Uterus (tissue), 3 donors: ENCODE measurements at regions not wholly inside any gene's neighbourhood (a gene's known extent, or its start where the extent isn't known, plus 50 kb on each side); places are given as distances from the start of the nearest gene placed in this dataset.

ENCODE experiments used
- DNase-seq, 2 donors: peaks; one replicate each; pipeline ENCODE4 v3.0.0-alpha.2; 2019 to 2020
- H3K27ac ChIP-seq, 2 donors: fragments of 200-600 bp; sonication (generic); 1 replicate in 1 of 2; 2 replicates in 1 of 2; pipeline ENCODE4 v1.5.1; 2016 to 2018
- H3K27me3 ChIP-seq, 2 donors: fragments of 200-600 bp; sonication (generic); one replicate each; pipeline ENCODE4 v1.5.1; 2018 to 2019; ENCODE audit warnings: control low read depth in 1 of 2
- H3K36me3 ChIP-seq, 2 donors: fragments of 200-600 bp; sonication (generic); one replicate each; pipeline ENCODE4 v1.5.1; 2019; ENCODE audit warnings: control low read depth in 1 of 2
- H3K4me1 ChIP-seq, 2 donors: fragments of 200-600 bp; sonication (generic); one replicate each; pipeline ENCODE4 v1.5.1; 2018 to 2019; ENCODE audit warnings: control low read depth in 1 of 2
- H3K4me3 ChIP-seq, 2 donors: fragments of 200-600 bp; sonication (generic); 1 replicate in 1 of 2; 2 replicates in 1 of 2; pipeline ENCODE4 v1.5.1; 2018 to 2019; ENCODE audit warnings: mild to moderate bottlenecking in 1 of 2
- H3K9me3 ChIP-seq, 2 donors: fragments of 200-600 bp; sonication (generic); one replicate each; pipeline ENCODE4 v1.5.1; 2019; ENCODE audit warnings: control low read depth in 1 of 2
- POLR2A ChIP-seq, 2 donors: fragments of 450-650 bp; IDR thresholded peaks; one replicate each; pipeline ENCODE4 v1.6.1; 2016; ENCODE audit warnings: antibody characterized with exemption in 2 of 2, mild to moderate bottlenecking in 1 of 2, moderate library complexity in 1 of 2
- intact Hi-C: fragments of 100-400 bp; cut with DNase I; formaldehyde crosslinking; loops from one replicate; pipeline ENCODE4 v1.15.1; 2023; ENCODE audit warnings: low total_unique reads
- TF ChIP-seq, protein P1 (sequence below), 4 experiments: fragments of 200-600 bp in 2 of 4; fragments of 450-650 bp in 2 of 4; sonication (generic) in 2 of 4; IDR thresholded peaks; one replicate each; pipeline ENCODE4 v1.5.1; 2016 to 2019; ENCODE audit warnings: antibody characterized with exemption in 4 of 4, mild to moderate bottlenecking in 2 of 4, moderate library complexity in 1 of 4
- donor health status: DM: yes; HTN: yes; CAD: no.

DNA sequence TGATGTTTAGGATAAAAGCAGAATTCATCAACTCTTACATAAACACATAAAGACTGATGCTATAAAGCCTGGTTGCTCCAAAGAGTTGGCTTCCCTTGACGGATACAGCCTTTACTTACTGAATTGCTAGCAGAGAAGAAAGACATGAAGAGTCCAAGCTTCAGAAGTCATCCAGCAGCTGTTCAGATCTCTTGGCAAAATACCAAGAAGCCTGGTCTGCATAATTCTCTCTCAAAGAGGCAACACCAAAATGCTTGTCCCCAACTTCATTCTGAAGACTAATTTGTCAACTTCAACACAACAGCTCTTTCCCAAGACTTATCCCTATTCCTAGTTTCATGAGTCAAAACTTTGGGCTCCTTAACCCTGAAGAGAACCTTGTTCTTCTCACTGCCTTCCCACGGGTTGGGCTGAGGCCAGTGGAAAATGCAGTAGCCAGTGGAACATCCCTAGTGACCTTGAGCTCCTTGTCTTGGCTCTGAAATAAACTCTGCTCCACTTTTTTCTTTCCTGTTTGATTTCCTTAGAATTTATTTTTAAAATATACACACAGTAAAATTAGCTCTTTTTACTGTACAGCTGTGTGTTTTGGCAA, 119.2 kb upstream of the THBS1 start:
- TF ChIP-seq, protein P1, sequence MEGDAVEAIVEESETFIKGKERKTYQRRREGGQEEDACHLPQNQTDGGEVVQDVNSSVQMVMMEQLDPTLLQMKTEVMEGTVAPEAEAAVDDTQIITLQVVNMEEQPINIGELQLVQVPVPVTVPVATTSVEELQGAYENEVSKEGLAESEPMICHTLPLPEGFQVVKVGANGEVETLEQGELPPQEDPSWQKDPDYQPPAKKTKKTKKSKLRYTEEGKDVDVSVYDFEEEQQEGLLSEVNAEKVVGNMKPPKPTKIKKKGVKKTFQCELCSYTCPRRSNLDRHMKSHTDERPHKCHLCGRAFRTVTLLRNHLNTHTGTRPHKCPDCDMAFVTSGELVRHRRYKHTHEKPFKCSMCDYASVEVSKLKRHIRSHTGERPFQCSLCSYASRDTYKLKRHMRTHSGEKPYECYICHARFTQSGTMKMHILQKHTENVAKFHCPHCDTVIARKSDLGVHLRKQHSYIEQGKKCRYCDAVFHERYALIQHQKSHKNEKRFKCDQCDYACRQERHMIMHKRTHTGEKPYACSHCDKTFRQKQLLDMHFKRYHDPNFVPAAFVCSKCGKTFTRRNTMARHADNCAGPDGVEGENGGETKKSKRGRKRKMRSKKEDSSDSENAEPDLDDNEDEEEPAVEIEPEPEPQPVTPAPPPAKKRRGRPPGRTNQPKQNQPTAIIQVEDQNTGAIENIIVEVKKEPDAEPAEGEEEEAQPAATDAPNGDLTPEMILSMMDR (IDR thresholded peaks at IDR 0.05): no peak
- TF ChIP-seq POLR2A (IDR thresholded peaks at IDR 0.05): no peak
- Histone ChIP-seq H3K4me1 (no peaks in the 10 kb centered on the region), H3K27me3 (no peaks in the 10 kb centered on the region), H3K36me3 (no peaks in the 10 kb centered on the region), H3K27ac (peak overlapping the region; percentile 19 to 33), H3K4me3 (no peak overlapping the region), H3K9me3 (no peaks in the 10 kb centered on the region)
- peak; percentile 45 to 78 for DNase-seq
- intact Hi-C loops: no loop called here

DNA sequence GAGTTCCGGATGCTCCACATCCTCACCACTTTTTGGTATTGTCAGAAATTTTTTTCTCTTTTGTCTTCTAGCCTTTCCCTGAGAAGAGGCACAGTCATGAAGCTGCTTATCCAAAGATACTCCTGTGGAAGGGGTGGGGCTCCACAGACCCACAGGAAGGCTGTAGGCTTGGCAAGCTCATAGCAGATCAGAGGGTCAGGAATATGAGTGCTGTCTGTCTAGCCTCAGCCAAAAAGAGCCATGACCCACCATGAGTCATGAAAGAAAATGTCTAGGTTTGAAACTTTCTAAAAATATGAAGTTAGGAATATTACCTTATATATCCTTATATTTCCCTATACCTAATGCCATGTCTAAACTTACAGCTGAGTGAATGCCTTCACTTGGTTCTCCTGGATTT, 118.2 kb upstream of the THBS1 start:
- no peaks in the 10 kb centered on the region for H3K27me3 ChIP-seq
- no peak overlapping the region for H3K4me3 ChIP-seq
- H3K27ac ChIP-seq: peak overlapping the region in 1 of 2 donors; percentile 10
- TF ChIP-seq, protein P1 (IDR thresholded peaks at IDR 0.05): no peak
- no peak for TF ChIP-seq POLR2A (IDR thresholded peaks at IDR 0.05)
- DNase-seq: no peak
- no peaks in the 10 kb centered on the region for H3K4me1 ChIP-seq
- intact Hi-C loops: no loop called here
- no peaks in the 10 kb centered on the region for H3K9me3 ChIP-seq
- H3K36me3 ChIP-seq: no peaks in the 10 kb centered on the region

DNA sequence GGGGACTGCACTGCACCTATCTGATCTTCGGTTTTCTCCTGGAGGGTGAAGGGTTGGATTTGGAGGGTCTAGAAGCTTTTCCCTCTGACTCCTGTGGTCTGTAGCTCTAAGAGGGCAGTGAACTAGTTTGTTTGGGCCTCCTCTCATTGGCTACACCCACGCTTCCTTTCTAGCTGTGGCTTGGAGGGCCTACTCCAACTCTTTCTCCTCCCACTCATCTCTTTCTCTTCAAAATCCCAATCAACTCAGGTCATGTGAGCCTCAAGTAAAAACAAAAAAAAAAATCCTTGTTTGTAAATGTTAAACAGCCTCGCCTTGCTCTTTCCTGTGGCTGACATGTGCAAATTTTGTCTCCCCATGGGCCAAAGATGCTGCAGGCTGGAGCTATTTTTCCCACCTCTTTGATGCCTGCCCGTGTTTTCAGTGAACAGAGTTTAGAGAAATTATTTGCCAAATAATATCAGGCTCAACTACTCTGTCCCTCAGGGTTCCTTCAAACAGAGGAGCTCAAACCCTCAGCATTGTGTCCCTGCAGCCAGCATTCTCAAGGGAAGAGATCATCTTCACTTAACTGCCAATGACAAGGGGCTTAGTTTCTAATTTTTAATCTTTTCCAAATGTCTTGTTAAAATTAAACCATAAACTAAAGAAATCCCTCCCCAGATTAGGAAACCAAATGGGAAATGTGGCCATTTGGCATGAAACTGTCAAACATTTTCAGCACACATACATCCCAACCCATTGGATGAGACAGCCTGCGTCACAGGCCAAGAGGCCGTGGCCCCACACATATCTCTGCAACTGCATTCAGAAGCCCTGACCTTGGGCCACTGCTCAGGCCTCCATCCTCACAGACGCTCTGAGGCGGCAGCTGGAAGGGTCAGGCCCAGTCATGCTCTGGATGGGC, 114.8 kb upstream of the THBS1 start:
- Histone ChIP-seq H3K27me3 (no peaks in the 10 kb centered on the region), H3K36me3 (no peaks in the 10 kb centered on the region), H3K27ac (peak overlapping the region; percentile 72 to 74), H3K4me3 (no peak overlapping the region), H3K9me3 (no peaks in the 10 kb centered on the region), H3K4me1 (no peaks in the 10 kb centered on the region)
- intact Hi-C loops: no loop called here
- DNase-seq: peak; percentile 84 to 86
- TF ChIP-seq, protein P1 (IDR thresholded peaks at IDR 0.05): no peak

DNA sequence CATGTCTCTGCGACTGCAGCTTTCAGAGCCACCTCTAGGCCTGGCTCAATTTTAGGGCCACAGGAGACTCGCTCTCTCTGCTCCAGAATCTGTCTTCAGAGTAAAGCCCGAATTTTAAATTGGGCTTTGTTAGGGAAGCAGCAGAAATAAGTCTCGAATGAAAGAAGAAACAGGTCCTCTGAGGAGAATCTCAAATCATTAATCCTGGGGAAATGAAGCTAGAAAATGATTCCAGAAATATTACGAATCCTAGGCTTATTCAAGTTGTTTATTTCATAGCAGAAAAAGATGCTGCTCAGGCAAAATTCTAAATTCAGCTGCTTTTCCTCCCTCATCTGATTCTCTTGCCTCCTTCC, 114.2 kb upstream of the THBS1 start:
- H3K27me3 ChIP-seq: no peaks in the 10 kb centered on the region
- intact Hi-C loops: no loop called here
- no peak for DNase-seq
- no peaks in the 10 kb centered on the region for H3K9me3 ChIP-seq
- no peaks in the 10 kb centered on the region for H3K36me3 ChIP-seq
- H3K27ac ChIP-seq: peak overlapping the region; percentile 72 to 74
- peaks cover 0 to 5% of the 10 kb centered on the region in 2 donors for H3K4me1 ChIP-seq
- TF ChIP-seq POLR2A (IDR thresholded peaks at IDR 0.05): no peak
- TF ChIP-seq, protein P1 (IDR thresholded peaks at IDR 0.05): no peak
- H3K4me3 ChIP-seq: no peak overlapping the region

DNA sequence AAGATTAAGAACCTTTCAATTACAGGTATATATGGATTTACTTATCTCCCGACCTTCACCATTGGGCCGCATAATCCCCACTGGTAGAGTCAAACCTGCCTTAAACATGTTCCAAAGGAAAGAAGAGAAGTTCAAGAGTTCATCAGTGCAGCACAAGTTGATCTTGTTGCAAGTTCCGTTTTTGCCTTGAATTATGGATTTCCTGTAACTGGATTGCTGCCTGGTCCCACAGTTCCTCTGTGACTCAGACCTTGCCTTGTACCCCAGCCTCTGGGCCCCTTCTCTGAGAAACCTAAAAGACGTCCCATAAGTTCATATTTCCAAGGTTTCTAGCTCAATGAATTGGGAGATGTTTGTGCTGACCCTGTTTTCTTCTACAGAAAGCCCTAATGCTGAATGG, 112.5 kb upstream of the THBS1 start:
- no peak for DNase-seq
- no peak overlapping the region for H3K4me3 ChIP-seq
- no peak overlapping the region for H3K27ac ChIP-seq
- TF ChIP-seq, protein P1 (IDR thresholded peaks at IDR 0.05): no peak
- no peak for TF ChIP-seq POLR2A (IDR thresholded peaks at IDR 0.05)
- H3K36me3 ChIP-seq: no peaks in the 10 kb centered on the region
- intact Hi-C loops: no loop called here
- H3K27me3 ChIP-seq: no peaks in the 10 kb centered on the region
- H3K9me3 ChIP-seq: no peaks in the 10 kb centered on the region
- peaks cover 0 to 11% of the 10 kb centered on the region in 2 donors for H3K4me1 ChIP-seq
